ENCODE measurements at regions not wholly inside any gene's neighbourhood (a gene's known extent, or its start where the extent isn't known, plus 50 kb on each side); places are given as distances from the start of the nearest gene placed in this dataset.

DNA sequence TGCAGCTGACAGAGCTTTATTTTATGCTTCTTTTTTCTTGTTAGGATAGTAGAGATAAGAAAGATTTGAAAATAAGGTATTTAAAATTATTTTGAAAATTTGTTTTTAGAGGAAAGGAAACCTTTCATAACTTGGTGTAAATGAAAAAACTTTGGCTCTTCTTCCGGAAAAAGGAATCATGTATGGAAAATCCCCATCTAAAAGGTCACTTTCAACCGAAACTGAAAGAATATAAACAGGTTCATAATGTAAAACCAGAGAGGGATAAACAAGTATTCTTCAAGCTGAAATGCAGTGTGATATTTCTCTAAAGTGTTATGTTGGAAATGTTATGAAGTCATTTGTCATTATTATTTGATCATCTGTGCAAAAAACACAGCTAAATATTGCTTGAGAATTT, 246.8 kb downstream of the NFKBIZ start:
- CTCF ChIA-PET: no interaction called here
- POLR2A ChIA-PET: interaction anchor here (0.7 kb wide), 1 partner anchor 232 kb away, joined by 3 read pairs; no protein-coding TSS in a partner anchor

DNA sequence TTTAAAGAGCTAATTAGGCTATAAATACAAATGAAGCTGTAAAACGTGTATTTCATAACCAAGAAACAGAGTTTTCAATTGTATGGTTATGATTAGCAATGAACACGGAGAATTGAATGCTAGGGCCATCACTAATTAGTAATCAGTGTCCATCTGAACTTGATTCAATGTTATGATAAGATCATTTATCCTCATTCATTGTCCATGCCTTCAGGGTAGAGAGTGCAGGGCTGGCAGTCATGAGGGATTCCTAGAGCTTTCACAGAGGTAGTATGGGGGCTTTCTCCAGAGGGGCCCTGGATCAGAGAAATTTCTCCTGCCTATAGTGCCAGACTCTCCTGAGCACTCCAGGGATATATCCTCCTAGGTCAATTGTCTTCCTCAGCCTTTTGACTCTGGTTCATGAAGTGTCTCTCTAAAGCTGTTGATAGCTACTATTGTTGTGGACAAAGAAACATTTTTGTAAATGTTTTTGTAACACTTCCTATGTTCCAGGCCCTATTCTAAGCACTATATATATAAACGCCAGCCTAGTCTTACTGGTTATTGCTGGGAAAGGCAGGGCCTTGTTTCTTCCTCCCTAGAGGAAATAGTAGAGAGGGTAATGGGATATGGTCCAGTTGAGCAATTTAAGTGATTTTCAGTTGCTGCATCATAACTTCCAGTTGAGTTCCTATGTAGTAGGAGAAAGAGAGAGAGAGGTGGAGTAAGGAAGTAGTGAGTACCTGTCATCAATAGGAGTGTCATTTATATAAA, 249.0 kb downstream of the NFKBIZ start:
- CTCF ChIA-PET: no interaction called here
- POLR2A ChIA-PET: no interaction called here

DNA sequence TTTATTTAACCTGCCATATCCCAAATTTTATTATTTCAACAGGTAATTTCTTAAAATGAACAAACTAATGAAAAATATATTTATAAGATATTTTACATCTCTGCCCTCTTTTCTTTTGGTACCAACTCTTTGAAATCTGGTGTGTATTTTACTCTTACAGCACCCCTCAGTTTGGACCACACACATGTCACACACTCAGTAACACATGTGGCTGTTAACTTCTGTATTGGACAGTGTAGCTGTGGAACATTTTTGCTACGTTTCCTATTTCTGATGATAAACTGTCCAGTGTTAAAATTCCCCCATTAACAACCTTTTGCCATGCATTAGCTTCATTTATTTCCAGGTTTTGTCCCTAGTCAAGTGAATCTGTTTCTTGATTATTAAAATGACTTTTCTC, 250.6 kb downstream of the NFKBIZ start:
- ChIA-PET CTCF (no interaction called here), POLR2A (no interaction called here)

DNA sequence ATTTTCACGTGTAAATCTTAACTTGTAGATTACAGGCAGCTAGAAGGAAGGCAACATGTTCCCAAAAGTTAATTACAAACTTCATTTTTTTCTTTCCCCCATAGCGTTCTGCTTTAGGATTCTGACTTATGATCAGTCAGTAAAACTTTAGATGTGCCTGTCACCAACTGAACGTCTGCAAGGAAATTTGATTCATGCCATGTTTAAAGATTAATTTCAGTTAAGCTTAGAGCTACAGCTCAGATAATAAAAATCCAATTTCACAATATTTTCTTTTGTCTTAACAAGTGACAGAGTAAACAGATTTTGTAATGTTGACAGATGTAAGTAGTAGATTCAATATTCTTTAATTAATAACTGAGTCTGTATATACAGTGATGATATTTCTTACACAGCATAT, 253.1 kb downstream of the NFKBIZ start:
- ChIA-PET POLR2A (no interaction called here), CTCF (no interaction called here)

DNA sequence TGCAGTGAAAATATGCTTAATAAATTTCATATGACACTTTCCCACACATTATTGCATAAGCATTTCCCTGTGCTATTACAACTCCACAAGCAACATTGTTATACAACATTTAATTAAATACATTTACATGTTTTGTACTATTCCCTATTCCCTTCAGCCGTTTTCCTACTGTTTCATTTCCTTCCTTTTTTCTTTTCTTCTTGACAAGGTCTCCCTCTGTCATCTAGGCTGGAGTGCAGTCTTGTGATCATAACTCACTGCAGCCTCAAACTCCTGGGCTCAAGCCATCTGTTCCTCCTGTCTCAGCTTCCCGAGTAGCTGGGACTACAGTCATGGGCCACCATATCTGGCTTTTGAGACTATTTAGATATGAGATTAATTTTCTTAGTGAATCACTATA, 254.7 kb downstream of the NFKBIZ start:
- ChIA-PET CTCF (no interaction called here), POLR2A (no interaction called here)

DNA sequence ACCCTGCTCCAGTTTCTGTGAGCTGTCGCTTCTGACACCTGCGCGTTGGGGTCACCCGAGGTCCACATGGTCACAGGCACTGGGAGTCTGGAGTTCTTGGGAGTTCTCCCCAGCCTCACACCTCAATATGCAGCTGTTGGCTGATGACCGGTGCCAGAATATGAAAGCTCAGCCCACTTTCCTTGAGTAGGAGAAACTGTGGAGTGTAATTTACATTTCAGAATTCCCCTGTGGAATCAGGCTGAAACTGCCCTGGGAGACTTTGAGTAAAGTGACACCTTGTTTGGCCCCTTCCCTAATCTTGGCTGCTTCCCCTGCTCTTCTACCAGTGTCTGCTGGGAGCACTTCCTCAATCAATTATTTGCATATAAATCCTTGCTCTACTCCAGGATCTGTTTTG, 255.9 kb downstream of the NFKBIZ start:
- CTCF ChIA-PET: no interaction called here
- POLR2A ChIA-PET: no interaction called here

DNA sequence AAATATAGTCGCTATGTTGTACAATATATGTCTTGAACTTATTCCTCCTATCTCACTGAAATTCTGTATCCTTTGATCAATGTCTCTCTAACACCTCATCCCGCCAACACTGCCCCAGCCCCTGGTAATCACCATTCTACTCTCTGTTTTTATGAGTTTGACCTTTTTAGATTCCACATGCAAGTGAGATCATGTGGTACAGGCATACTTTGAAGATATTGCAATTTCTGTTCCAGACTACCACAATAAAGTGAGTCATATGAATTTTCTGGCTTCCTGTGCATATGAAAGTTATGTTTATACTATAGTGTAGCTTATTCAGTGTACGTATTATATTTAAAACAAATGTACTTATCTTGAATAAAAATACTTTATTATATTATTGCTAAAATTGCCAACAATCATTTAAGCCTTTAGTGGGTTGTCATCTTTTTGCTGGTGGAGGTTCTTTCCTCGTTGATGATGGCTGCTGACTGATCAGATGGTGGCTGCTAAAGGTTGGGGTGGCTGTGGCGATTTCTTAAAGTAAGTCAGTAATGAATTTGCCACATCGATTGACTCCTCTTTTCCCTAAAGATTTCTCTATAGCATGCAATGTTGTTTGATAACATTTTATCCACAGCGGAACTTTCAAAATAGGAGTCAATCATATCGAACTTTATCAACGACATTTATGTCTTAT, 257.2 kb downstream of the NFKBIZ start:
- ChIA-PET CTCF (no interaction called here), POLR2A (no interaction called here)

DNA sequence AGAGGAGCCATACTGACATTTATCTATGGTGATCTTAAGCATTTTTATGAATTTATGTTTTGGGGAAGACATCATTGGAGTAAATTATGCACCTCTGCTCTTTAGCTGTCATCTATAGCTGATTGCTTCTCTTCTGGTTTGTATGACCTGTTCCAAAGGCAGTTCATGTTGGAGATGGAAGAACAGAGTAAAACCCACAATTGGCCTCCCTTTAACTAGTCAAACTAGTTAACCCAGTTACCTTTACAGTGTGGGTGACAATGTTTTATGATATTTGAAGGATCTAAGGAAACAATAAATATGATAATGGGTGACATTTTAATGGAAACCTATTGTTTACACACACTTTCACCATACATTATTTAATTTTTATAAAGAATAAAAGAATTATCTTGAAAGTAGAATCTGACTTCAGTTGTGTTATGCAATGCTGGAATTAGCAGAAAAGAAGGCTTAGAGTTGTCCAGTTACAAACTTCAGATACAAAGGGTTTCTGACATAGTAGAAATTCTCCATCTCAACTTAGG, 263.5 kb downstream of the NFKBIZ start:
- CTCF ChIA-PET: no interaction called here
- POLR2A ChIA-PET: no interaction called here

DNA sequence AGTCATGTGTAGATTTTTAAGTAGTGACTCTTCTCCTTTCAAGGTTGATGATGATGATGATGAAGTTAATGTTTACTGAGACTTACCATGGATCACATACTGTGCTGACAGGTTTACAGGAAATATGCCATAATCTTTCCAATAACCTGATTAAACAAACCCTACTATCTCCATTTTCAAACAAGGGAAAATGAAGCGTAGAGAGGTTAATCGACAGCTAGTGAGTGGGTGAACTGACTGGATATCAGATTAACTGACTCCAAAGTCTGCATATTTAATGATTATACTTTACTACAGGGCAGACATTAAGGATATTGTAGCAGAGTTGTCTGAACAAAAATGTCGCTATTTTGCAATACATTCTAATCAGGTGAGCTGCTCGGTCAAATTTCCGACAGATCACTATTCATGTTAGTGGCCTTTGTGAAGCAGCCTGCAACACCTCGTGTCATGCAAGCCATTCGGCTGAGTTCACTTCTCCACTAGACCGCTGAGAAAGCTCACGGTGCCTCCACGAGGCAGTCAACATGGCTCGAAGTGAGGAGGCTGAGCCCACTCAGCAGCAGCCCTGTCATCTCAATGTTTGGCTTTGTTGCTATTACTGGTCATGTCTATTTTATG, 264.2 kb downstream of the NFKBIZ start:
- CTCF ChIA-PET: no interaction called here
- POLR2A ChIA-PET: no interaction called here

DNA sequence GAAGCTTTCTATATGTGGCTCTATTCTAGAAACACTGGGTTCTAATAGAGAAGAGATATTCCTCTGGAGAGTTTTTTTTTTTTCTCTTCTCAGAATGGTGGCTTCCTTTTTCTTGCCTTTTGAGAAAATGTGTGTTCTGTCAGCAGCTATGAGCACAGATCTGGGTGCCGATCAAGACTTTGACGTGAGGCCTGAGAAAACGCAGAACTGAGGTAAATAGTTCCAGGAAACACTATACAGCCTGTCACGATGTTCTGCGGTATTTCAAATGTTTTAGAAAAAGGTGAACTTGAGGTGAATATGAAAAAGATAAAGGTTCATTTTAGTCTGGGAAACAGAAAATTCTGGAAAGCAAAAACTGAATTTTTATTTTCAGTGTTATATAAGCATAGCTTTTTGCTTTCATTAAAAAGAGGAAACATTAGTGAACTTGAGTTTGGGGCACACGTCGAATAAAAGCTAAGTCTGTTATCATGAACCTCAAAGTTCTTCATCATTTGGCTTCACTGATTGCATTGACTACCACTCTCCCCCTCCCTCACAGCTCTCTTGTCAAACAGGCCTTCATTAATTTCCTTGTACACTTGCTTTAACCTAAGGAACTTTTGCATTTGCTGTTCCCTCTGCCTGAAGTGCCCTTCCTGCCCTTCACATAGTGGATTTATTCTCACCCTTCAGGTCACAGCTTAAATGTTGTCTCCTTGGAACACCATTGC, 265.1 kb downstream of the NFKBIZ start:
- CTCF ChIA-PET: no interaction called here
- POLR2A ChIA-PET: no interaction called here

DNA sequence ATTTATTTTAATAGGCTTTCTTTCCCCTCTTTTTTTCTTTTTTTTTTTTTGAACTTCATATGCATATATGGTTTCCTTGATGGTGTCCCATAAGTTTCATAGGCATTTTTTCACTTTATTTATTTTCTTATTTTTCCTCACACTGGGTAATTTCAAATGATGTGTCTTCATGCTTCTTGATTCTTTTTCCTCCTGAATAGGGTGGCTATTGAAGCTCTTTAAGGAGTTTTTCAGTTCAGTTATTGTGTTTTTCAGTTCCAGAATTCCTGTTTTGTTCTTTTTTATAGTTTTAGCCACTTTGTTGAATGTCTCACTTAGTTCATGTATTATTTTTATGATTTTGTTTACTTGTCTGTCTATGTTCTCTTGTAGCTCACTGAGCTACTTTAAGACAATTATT, 273.2 kb downstream of the NFKBIZ start:
- POLR2A ChIA-PET: no interaction called here
- CTCF ChIA-PET: no interaction called here

DNA sequence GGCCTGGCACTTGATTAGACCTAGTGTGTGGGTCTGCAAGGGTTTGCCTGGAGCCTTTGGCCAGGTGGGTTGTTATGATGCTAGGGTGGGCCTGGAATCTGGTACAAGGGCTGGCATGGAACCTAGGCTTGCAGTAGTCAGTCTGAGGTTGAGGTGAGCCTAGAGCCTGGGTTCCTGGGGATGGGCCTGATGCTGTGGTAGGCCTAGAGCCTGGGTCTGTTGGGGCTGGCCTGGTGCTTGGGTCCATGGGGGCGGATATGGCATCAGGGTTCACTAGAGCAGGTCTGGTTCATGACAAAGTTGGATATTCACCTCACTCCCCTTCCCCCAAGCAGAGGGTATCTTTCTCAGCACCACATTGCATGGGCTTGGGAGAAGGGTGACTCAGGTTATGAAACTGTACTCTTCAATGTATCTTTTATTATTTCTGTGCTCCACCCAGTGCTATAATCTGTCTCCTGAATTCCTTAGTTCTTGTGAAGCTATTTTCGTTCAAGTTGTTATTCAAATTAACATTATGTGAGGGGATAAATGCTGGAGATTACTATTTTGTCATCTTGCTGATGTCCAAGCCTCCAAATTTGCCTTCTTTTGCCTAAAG, 274.4 kb downstream of the NFKBIZ start:
- CTCF ChIA-PET: no interaction called here

DNA sequence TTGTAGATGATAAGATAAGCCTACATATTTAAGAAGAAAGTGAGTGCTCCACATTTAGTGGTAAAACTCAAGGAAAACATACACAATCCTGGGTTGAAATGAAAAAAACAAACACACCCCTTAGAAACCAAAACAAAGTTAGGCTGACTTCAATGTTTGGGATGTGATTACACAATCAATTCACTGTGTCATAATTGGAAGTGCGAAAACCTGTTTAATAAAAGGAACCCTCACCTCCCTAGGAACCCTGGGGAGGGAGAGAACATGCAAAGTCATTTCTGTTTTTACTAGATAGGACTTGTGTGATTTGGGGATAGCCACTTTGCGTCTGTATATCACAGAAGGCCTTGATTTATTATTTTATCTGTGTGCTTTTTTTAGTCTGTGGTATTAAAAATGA, 275.0 kb downstream of the NFKBIZ start:
- ChIA-PET POLR2A (no interaction called here), CTCF (no interaction called here)

More for the DNA sequence above, 274.4 kb downstream of the NFKBIZ start:
- POLR2A ChIA-PET: no interaction called here

DNA sequence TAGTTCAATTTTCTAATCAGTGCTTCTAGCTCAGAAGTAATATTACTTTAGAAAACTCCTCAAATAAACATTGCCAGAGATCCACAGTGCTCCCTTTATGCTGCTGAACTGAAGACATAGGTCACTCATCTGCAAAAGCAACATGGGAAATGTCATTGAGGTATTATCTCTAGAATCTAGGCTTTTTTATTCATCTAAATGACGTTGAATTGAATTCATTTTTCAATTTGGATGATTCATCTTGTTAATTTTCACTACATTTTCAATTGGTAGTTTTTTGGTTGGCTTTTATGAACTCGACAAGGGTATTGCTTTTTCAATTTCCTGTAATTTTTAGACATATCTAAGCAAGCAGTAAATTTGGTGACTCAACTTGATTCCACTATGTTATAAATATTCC, 275.4 kb downstream of the NFKBIZ start:
- POLR2A ChIA-PET: no interaction called here
- CTCF ChIA-PET: no interaction called here

DNA sequence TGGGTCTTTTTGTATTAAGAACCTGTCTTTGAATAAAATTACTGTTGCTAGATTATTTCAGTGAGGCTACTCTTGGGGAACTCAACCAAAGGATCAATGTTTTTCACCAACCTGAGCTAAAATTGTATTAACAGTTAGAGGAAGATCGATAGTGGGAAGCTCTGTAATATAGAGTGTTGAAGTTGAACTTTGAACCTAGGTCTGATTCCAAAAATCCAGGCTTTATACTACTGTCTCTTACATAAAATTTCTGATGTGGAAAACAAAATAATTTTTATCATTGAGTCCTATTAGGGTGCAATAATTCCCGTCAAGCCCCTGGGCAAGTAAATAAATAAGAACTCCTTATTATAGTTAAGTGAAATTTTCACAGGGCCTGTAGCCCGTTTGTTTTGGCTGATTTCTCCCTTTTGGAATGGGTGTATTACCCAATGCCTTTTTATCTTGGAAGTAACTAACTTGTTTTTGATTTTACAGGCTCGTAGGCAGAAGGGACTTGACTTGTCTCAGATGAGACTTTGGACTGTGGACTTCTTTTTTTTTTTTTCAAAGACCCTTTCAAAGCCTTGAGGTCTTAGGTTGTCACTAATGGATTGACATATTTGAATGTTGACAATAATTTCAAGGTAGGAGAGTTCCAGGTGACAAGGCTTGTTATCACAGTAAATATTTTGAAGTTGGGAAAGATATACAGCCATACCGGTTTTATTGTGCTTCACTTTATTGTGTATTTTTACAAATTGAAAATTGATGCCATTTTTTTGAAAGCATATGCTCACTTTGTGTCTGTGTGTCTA, 276.1 kb downstream of the NFKBIZ start:
- CTCF ChIA-PET: no interaction called here
- POLR2A ChIA-PET: no interaction called here

DNA sequence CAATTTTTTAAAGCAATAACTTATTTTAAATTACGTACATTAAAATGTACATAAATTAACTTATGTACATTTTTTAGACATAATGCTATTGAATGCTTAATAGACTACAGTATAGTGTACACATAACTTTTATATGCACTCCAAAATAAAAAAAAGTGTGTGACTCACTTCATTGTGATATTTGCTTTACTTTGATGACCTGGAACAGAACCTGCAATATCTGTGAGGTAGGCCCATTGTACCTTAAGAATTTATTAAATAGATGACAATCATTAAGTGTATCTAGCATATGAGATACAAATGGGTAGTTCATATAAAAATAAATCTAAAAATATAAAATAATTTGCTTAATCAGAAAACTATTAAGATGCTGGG, 276.7 kb downstream of the NFKBIZ start:
- ChIA-PET POLR2A (no interaction called here), CTCF (no interaction called here)

DNA sequence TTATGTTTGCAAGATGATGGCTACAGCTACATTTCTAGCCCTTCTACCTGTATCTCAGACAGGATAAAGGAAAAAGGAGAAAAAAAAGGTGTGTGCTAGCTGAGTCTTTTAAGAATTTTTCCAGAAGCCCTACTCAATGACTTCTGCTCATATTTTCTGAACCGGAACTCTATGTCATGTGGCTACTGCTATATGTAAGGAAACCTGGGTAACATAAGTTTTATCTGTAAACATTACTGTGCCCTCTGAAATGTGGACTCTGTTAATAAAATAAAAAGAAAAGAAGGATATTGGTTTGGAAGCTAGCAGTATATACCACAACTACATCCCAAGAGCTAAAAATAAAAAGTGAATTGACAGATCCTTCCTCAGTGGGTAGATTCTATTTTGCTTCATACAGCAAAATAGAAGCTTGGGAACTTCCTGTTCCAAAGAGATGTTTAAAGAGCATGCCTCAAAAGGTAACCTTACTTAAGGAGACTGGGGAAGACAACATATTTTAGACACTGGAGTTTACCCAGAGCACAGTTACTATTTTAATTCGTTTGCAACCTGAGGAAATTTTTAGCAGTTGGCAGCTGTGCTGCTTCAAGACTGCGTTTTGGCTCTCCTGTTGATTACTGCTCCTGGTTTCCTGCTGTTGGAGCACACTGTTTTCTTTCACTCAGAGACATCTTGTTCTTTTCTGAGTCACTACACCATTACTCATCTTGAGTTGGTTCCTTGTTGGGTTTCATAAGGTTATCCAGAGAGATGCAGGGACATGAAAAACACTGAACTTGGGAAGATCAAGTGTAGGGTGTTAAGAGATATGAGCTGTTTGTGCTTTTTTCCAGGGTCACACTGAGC, 280.7 kb downstream of the NFKBIZ start:
- POLR2A ChIA-PET: no interaction called here
- CTCF ChIA-PET: interaction anchor here (1.0 kb wide), 1 partner anchor 50 kb away, joined by 3 read pairs; no protein-coding TSS in a partner anchor

DNA sequence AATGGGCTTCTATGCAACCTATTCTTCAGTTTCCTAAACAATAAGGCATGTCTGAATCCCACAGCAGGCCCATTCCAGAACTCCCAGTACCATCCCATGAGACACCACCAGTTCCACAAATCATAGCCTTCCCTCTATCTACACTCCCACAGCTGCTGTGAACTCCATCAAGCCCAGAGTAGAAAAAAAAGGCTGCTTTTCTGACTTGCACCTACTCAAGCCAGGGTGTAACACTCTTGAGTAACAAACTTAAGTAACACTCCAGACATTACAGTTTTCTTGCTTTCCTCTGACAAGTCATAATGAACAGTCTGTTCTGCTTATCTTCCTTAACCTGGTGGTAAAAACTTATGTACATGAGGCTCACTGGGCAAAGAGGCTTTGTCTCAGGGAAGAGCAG, 283.1 kb downstream of the NFKBIZ start:
- ChIA-PET CTCF (no interaction called here), POLR2A (no interaction called here)

DNA sequence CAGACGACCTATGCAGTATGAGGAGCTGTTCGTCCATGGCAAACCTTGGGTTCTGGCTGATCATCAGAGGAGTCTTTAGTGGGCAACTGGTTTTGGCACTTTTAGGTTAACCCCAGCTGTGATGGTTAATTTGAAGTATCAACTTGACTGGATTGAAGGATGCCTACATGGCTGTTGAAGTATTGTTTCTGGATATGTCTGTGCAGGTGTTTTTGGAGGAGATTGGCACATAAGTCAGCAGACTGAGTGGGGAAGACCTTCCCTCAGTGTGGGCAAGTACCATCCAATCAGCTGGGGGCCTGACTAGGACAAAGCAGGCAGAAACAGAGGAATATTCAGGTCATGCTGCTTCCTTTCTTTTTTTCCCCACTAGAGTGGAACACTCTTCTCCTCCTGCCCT, 284.1 kb downstream of the NFKBIZ start:
- POLR2A ChIA-PET: no interaction called here
- CTCF ChIA-PET: no interaction called here

Data from activated CD8-positive, alpha-beta memory T cell treated with anti-CD3 and anti-CD28 coated beads for 36 hours (primary cell).